ENCODE measurements at regions not wholly inside any gene's neighbourhood (a gene's known extent, or its start where the extent isn't known, plus 50 kb on each side); places are given as distances from the start of the nearest gene placed in this dataset.

- Histone ChIP-seq H3K27ac (ENCODE audit: low read depth, low read length) (no peak overlapping the region), H3K27me3 (ENCODE audit: control insufficient read depth, insufficient read depth, low read length) (peaks cover 99% of the 10 kb centered on the region), H3K9ac (ENCODE audit: low read depth, low read length) (no peak overlapping the region)
Measured at GRCh38 chr5:77843570-77844372, 67.6 kb upstream of the TBCA start.

GRCh38 chr5:77842243-77842642 lies 66.1 kb upstream of the TBCA start:
- Histone ChIP-seq H3K4me1 (ENCODE audit: control insufficient read depth, insufficient read depth, low read length) (peaks cover 19% of the 10 kb centered on the region; the same call in 1 of the 2 replicates), H3K9ac (ENCODE audit: low read depth, low read length) (no peak overlapping the region), H3K27ac (ENCODE audit: low read depth, low read length) (no peak overlapping the region), H3K27me3 (ENCODE audit: control insufficient read depth, insufficient read depth, low read length) (peaks cover 93% of the 10 kb centered on the region), H3K9me3 (ENCODE audit: control insufficient read depth, insufficient read depth, low read length) (no peaks in the 10 kb centered on the region), H3K36me3 (ENCODE audit: control insufficient read depth, insufficient read depth, low read length) (no peaks in the 10 kb centered on the region), H3K4me3 (ENCODE audit: low read depth, low read length) (no peak overlapping the region)

More at GRCh38 chr5:77843570-77844372, 67.6 kb upstream of the TBCA start:
- Histone ChIP-seq H3K4me3 (ENCODE audit: low read depth, low read length) (peak overlapping the region; percentile 47), H3K36me3 (ENCODE audit: control insufficient read depth, insufficient read depth, low read length) (no peaks in the 10 kb centered on the region), H3K9me3 (ENCODE audit: control insufficient read depth, insufficient read depth, low read length) (no peaks in the 10 kb centered on the region), H3K4me1 (ENCODE audit: control insufficient read depth, insufficient read depth, low read length) (peaks cover 33% of the 10 kb centered on the region)

- peaks cover 91% of the 10 kb centered on the region for H3K27me3 ChIP-seq (ENCODE audit: control insufficient read depth, insufficient read depth, low read length)
- no peaks in the 10 kb centered on the region for H3K9me3 ChIP-seq (ENCODE audit: control insufficient read depth, insufficient read depth, low read length)
Measured at GRCh38 chr5:77841616-77842015, 65.5 kb upstream of the TBCA start.

GRCh38 chr5:77840930-77841329 lies 64.8 kb upstream of the TBCA start:
- no peaks in the 10 kb centered on the region for H3K36me3 ChIP-seq (ENCODE audit: control insufficient read depth, insufficient read depth, low read length)
- H3K9me3 ChIP-seq (ENCODE audit: control insufficient read depth, insufficient read depth, low read length) = no peaks in the 10 kb centered on the region
- H3K4me1 ChIP-seq (ENCODE audit: control insufficient read depth, insufficient read depth, low read length) = peaks cover 8% of the 10 kb centered on the region; the same call in 1 of the 2 replicates
- H3K4me3 ChIP-seq (ENCODE audit: low read depth, low read length) = no peak overlapping the region
- peaks cover 84% of the 10 kb centered on the region for H3K27me3 ChIP-seq (ENCODE audit: control insufficient read depth, insufficient read depth, low read length)
- no peak overlapping the region for H3K9ac ChIP-seq (ENCODE audit: low read depth, low read length)
- no peak overlapping the region for H3K27ac ChIP-seq (ENCODE audit: low read depth, low read length)

More at GRCh38 chr5:77841616-77842015, 65.5 kb upstream of the TBCA start:
- no peak overlapping the region for H3K27ac ChIP-seq (ENCODE audit: low read depth, low read length)
- peaks cover 13% of the 10 kb centered on the region; the same call in 1 of the 2 replicates for H3K4me1 ChIP-seq (ENCODE audit: control insufficient read depth, insufficient read depth, low read length)
- H3K9ac ChIP-seq (ENCODE audit: low read depth, low read length) = no peak overlapping the region
- H3K4me3 ChIP-seq (ENCODE audit: low read depth, low read length) = no peak overlapping the region
- H3K36me3 ChIP-seq (ENCODE audit: control insufficient read depth, insufficient read depth, low read length) = no peaks in the 10 kb centered on the region

GRCh38 chr5:77839691-77840090 lies 63.6 kb upstream of the TBCA start:
- no peak overlapping the region for H3K9ac ChIP-seq (ENCODE audit: low read depth, low read length)
- H3K4me3 ChIP-seq (ENCODE audit: low read depth, low read length) = no peak overlapping the region
- H3K4me1 ChIP-seq (ENCODE audit: control insufficient read depth, insufficient read depth, low read length) = peaks cover 8% of the 10 kb centered on the region; the same call in 1 of the 2 replicates
- no peaks in the 10 kb centered on the region for H3K36me3 ChIP-seq (ENCODE audit: control insufficient read depth, insufficient read depth, low read length)
- peaks cover 72% of the 10 kb centered on the region for H3K27me3 ChIP-seq (ENCODE audit: control insufficient read depth, insufficient read depth, low read length)
- no peaks in the 10 kb centered on the region for H3K9me3 ChIP-seq (ENCODE audit: control insufficient read depth, insufficient read depth, low read length)
- no peak overlapping the region for H3K27ac ChIP-seq (ENCODE audit: low read depth, low read length)

- Histone ChIP-seq H3K27ac (ENCODE audit: low read depth, low read length) (no peak overlapping the region), H3K4me3 (ENCODE audit: low read depth, low read length) (no peak overlapping the region), H3K4me1 (ENCODE audit: control insufficient read depth, insufficient read depth, low read length) (peaks cover 14% of the 10 kb centered on the region), H3K9ac (ENCODE audit: low read depth, low read length) (no peak overlapping the region), H3K9me3 (ENCODE audit: control insufficient read depth, insufficient read depth, low read length) (no peaks in the 10 kb centered on the region), H3K27me3 (ENCODE audit: control insufficient read depth, insufficient read depth, low read length) (peaks cover 14% of the 10 kb centered on the region; the same call in 1 of the 2 replicates), H3K36me3 (ENCODE audit: control insufficient read depth, insufficient read depth, low read length) (no peaks in the 10 kb centered on the region)
Measured at GRCh38 chr5:77832938-77833337, 56.8 kb upstream of the TBCA start.

- Histone ChIP-seq H3K27me3 (ENCODE audit: control insufficient read depth, insufficient read depth, low read length) (peaks cover 13% of the 10 kb centered on the region; the same call in 1 of the 2 replicates), H3K36me3 (ENCODE audit: control insufficient read depth, insufficient read depth, low read length) (no peaks in the 10 kb centered on the region), H3K4me3 (ENCODE audit: low read depth, low read length) (no peak overlapping the region)
Measured at GRCh38 chr5:77832166-77832770, 56.1 kb upstream of the TBCA start.

GRCh38 chr5:77828445-77828844 lies 52.3 kb upstream of the TBCA start:
- H3K36me3 ChIP-seq (ENCODE audit: control insufficient read depth, insufficient read depth, low read length) = no peaks in the 10 kb centered on the region
- H3K4me1 ChIP-seq (ENCODE audit: control insufficient read depth, insufficient read depth, low read length) = peaks cover 15% of the 10 kb centered on the region
- no peak overlapping the region for H3K4me3 ChIP-seq (ENCODE audit: low read depth, low read length)
- H3K9me3 ChIP-seq (ENCODE audit: control insufficient read depth, insufficient read depth, low read length) = no peaks in the 10 kb centered on the region
- no peak overlapping the region for H3K9ac ChIP-seq (ENCODE audit: low read depth, low read length)
- peaks cover 8% of the 10 kb centered on the region; the same call in 1 of the 2 replicates for H3K27me3 ChIP-seq (ENCODE audit: control insufficient read depth, insufficient read depth, low read length)
- no peak overlapping the region for H3K27ac ChIP-seq (ENCODE audit: low read depth, low read length)

More at GRCh38 chr5:77832166-77832770, 56.1 kb upstream of the TBCA start:
- Histone ChIP-seq H3K9ac (ENCODE audit: low read depth, low read length) (no peak overlapping the region), H3K27ac (ENCODE audit: low read depth, low read length) (no peak overlapping the region), H3K9me3 (ENCODE audit: control insufficient read depth, insufficient read depth, low read length) (no peaks in the 10 kb centered on the region), H3K4me1 (ENCODE audit: control insufficient read depth, insufficient read depth, low read length) (peaks cover 14% of the 10 kb centered on the region)
